ENCODE measurements at regions not wholly inside any gene's neighbourhood (a gene's known extent, or its start where the extent isn't known, plus 50 kb on each side); places are given as distances from the start of the nearest gene placed in this dataset.

DNA sequence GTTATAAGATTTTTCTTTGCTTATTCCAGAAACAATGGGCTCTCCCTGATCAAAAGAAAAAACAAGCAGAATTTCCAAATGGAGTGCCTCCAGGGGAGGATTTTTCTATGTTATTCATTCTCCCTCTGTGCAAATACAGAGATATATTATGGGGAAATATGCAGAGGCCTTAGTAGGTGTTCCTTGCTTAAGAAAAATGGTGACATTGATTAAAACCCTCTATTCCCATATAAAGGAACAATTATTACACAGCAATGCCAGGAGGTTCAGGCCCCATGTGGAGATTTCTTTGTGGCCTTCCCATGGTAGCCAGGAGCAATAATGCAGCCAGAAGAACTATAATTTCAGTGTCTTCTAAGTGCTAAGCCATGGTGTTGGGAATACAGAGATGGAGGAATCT is 255.9 kb upstream of the CXCR4 start:
- no peak for DNase-seq (ENCODE audit: low read depth)

DNA sequence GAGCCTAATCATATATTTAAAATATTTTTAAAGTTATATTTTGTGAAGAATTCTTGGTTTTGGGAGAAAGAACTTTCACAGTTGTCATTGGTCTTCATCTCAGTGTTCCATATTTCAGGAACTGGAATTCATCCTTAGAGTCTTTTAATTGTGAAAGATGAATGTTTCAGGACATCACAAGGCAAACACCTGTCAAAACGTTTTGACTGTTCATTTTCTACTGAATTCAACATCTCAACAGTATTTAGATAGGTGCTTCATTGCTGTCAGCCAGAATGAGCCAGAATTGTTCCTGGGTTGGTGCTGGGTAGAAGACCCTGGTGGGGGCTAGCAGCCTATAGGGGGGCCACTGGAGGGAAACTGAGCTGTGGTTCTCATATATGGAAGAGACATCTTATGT is 255.1 kb upstream of the CXCR4 start:
- DNase-seq (ENCODE audit: low read depth): no peak

DNA sequence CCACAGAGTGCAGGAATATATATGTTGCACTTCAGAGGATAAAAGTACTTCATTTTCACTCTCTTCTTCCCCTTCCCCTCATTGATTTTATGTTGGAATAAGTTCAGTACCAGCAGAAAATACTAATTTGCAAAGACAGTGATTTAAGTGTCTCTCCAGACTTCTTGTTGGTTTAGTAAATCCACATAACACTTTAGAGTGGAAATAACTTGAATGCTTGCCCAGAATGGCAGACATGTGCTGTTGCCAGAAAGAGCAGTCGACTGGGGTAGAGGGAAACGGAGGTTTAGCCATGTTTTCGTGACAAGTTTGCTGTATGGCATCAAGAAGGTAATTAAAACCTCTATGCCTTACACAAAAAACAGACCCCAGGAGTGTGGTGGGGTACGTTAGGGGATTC is 246.0 kb upstream of the CXCR4 start:
- DNase-seq (ENCODE audit: low read depth): no peak

DNA sequence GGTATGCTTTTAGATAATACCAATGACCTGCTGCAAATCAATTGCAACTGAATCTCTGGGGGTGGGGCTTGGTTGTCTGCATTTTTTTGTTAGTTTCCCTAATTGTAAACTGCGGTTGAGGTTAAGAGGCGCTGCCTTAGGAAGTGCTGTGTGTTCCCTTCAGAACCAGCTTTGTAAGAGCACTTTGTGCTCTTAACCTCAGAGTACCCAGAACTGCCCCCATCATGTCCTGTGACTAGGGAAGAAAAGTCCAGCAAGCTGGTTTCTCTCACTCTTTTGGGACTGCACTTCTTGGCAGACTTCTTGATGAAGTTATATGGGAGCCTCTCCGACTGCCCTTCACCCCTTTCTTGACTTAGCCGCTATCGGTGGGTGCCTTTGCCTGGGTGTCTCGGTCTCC is 245.5 kb upstream of the CXCR4 start:
- DNase-seq (ENCODE audit: low read depth): no peak

DNA sequence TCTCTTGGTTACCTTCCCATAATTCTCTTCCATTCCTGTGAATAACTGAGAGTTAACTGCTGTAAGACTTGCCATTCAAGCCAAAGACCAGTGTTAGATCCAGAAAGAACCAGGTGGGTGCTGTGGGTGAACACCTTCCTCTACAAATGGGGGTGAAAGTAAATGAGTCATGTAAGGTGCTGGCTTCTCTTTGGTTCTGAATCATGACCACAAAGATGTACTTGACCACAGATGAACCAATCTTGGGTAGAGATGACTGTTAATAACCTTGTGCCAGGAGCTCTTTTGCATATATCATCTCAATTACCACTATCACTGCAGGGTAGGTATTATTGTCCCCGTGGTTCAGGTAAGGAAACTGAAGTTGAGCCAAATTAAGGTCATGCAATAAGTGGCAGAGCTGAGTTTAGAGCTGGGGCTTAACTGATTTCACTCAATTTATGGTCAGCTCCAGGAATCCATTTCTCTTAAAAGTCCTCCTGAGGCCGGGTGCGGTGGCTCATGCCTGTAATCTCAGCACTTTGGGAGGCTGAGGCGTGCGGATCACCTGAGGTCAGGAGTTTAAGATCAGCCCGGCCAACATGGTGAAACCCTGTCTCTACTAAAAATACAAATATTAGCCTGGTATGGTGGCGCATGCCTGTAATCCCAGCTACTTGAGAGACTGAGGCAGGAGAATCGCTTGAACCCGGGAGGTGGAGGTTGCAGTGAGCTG is 244.9 kb upstream of the CXCR4 start:
- DNase-seq (ENCODE audit: low read depth): no peak

DNA sequence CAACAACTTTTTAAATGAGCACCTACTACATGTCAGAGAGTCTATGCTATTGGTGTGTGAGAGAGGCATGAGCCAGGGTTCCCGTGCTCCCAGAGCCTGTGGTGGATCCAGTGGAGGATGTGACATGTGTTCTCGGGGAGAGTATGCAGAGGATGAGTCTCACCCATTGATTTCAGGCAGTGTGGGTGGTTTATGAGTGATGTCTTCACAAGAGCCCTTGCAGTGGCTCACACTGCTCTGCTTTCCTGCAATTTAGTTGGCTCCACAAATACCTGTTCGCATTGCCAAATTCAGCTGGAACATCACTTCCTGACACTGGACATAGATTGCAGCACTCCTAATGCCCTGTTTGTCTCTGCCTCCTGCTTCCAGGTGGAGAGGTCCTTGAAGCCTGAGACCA is 243.6 kb upstream of the CXCR4 start:
- no peak for DNase-seq (ENCODE audit: low read depth)

DNA sequence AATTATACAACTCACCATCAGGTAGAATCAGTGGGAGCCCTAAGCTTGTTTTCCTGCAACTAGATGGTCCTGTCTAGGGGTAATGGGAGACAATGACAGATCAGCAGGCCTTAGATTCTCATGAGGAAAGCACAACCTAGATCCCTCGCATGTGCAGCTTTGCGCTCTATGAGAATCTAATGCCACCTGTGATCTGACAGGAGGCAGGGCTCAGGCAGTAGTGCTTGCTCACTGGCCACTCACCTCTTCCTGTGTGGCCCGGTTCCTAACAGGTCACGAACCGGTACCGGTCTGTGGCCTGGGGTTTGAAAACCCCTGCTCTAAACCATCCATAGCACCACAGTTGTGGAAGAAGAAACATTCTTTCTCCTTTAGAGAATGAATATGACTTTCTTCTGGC is 242.8 kb upstream of the CXCR4 start:
- DNase-seq (ENCODE audit: low read depth): no peak

DNA sequence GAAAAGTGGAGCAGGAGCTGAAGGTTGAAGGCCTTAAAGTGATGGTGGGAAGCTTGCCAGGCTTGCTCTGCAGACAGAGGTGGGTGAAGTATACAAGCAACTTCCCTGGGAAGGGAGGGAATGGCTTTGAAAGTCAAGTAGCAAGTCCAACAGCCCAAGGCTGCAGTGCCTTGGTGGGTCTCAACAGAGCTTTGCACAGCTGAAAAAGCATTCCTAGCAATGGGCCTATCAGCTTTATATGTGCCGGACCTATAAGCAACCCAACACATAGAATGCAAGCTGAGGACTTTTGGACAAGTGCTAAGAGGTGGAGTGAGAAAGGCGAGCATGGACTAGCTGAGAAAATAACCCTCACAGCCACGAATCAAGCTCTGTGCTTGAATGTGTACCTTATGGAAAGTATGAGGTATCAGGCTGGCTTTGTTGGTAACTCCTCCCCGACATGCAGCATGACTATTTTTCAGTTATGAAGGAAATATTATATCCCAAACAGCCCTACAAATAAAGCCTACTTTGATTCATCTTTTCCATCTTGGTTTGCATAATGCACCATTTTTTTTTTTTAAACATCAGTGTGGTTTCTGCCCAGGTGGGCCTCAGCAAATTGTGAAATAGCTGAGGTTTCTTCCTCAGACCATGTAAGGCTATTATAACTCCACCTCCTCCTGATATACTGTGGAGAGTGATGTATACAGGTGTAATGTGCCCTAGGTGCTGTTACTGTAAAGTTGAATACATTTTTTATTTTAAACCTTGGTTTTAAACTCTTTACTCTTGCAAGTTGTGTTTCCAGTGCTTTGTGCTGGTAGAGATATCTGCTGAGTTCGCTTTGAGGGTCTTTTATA is 241.4 kb upstream of the CXCR4 start:
- no peak for DNase-seq (ENCODE audit: low read depth)

DNA sequence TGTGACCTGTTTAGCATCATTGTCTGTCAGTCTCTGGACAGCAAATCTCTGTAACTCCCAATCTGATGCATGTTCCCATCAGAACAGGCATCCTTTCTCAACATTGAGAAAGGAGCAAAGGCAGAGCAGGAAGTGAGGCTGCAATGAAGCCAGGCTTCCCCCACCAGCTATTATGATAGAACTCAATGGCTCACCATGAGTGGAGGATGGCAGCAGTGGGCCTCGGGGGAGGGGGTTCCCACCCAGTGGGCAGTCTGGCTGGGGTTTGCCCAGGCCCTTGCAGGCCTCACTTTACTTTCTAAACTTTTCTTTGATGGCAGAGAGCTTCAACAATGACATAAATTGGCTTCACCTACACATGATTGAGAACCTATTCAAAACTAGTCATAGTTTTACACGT is 240.6 kb upstream of the CXCR4 start:
- DNase-seq (ENCODE audit: low read depth): no peak

DNA sequence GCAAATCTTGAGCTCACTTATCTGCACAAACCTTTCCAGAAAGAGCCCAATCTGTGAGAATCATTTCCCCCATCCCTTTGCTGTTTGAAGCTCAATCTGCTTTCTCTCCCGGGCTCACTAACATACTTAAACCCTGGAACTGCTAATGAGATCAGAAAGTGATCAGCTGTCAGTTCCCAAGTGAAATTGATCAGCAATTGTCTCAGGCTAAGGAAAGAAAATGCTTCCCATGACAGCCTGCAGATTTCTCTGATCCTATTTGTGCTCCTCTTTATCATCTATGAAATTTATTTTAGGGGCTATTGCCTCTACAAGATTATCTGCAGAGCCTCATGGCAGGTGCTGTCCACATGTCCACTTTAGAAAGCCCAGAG is 239.0 kb upstream of the CXCR4 start:
- no peak for DNase-seq (ENCODE audit: low read depth)

DNA sequence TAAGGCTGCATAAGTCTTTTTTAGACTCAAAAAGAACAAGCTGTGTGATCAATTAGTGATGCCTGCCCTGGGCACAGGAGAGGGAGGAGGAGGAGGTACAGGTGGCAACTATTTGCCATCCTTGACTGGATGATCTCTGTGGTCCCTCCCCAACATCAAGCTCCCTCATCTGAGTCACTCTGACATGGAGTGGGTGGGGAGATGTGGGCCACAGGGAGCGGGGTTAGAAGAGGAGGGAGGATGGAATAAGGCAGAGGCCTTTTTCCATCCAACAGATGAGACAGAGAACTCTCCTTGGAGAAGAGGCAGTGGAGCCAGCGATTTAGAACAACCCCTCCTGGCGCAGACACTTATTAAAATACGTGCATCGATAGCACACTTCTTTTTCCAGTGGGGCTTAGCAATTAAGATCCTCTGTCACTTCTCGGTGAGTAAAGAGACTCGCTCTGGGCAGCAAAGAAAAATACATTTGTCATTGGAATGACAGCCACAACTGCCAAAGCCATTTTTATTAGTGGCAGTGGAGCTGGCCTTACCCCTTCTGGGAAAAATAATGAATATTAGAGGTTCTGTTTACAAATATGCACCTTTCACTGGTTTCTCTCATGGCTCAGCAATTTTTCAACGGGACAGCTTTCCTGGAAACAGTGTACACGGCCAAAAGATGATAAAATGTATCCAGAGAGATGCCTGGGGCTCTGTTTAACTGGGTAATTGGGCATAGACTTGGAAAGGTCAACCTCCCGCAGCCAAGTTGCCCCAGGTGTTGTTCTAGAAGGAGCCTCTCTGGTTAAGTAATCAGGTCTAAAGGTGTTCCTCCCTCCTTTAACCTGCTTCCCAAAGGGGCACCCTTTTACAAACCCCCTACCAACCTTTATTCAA is 238.4 kb upstream of the CXCR4 start:
- DNase-seq (ENCODE audit: low read depth): no peak

DNA sequence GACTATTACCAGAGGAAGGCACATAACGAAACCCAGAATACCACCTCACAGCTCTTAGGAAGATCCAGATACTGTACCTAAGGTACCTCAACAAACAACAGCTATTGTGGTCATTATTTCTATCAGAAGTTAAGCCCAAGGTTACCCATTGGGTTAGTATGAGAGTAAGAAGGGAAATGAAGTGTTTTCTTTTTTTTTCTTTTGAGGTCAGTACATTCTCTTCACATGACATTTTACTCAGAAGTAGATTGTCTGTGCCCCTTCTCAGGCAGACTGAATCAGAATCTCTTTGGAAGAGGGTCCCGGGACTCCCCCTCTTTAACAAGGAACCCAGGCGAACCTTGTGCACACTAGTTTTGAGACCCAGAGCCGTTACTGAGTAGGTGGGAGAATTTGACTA is 233.7 kb upstream of the CXCR4 start:
- DNase-seq (ENCODE audit: low read depth): no peak

DNA sequence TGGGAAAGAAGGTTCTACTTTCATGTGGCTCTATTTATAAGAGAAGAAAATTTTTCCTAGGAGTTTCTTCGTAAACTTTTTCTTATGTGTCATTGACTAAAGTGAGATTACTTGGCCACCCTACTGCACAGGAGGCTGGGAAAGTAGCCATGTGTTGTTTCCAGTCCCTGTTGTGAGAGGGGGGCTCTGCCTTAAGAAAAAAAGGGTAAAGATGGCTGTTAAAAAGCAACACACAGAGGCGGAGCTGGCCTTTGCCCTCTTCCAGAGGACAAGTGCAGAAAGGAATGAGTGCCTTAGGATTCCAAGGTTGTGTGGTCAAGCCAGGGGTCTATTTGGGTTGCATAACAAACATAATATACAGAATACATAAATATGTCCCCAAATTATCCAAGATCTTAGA is 230.0 kb upstream of the CXCR4 start:
- DNase-seq (ENCODE audit: low read depth): no peak

DNA sequence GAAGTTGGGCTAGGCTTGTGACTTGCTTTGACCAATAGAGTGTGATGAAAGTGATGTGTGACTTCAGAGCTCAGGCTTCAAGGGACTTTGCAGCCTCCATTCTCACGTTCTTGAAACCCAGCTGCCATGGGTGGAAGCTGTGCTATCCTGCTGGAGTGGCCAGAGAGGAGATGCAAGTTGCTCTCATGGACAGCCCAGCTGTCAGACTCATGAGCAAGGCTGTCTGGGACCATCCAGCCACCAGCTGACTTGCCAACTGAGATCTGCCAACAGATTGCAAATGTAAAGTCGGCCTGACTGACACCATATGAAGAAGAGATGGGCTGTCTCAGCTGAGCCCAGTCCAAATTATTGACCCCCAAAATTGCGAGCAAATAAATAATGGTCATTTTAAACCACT is 226.4 kb upstream of the CXCR4 start:
- no peak for DNase-seq (ENCODE audit: low read depth)

DNA sequence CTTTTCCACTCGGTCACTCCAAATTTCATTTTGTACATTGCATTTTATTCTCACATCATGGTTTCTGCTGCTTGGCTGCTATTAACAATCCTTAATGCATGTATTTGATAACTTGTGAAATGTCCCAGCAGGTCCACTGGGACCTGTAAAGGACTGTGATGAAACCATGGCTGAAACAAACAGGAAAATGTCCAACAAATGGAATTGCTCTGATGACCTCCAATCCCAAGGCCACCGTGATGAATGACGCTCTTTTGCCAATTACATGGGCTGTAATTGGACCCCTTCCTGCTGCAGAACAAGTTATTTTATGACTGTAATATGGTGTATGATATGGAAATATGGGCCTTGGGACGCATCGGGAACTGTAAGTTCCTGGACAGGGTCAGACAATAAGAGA is 224.2 kb upstream of the CXCR4 start:
- no peak for DNase-seq (ENCODE audit: low read depth)

DNA sequence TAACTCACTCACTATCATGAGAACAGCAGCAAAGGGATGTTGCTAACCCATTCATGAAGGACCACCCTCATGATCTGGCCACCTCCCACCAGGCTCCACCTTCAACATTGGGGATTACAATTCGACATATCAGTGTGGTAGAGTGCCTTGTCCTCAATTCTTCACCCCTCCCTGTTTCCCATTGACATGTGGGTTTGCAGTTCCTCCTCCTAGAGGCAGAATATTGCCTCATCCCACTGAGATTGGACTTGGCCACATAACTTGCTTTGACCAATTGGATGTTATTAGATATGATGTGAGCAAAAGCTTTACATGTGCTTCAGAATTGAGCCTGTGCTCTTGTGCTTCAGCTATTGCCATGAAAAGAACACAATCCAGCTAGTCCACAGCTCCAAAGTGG is 217.0 kb upstream of the CXCR4 start:
- DNase-seq (ENCODE audit: low read depth): no peak

DNA sequence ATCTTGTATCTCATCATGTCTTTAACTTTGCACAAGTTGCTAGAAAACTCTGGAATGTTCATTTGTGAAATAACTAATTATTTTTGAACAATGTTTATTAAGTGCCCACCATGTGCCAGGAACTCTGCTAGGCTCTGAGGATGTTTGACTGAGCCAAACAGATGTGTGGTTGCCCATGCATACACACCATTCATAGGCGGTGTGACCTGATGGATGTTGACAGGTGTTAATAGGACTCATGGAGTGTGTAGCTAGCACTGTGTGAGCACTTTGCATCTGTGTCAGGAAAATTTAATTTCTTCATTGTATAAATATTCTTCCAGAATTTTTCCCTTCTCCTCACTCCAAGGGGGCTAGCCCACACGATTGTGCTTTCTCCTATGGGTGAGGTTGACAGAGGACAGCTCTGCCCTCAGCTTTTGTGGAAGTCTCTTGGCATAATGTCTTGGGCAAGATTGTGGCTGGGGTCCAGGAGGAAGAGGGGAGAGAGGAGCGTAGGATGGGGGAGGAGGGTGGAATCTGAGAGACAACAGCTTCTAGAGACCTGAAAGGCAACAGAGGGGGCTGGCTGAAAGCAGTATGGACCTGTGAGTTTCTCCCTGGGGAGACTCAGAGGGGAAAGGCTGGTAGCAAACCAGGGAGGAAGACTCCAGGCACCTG is 214.6 kb upstream of the CXCR4 start:
- DNase-seq (ENCODE audit: low read depth): no peak

DNA sequence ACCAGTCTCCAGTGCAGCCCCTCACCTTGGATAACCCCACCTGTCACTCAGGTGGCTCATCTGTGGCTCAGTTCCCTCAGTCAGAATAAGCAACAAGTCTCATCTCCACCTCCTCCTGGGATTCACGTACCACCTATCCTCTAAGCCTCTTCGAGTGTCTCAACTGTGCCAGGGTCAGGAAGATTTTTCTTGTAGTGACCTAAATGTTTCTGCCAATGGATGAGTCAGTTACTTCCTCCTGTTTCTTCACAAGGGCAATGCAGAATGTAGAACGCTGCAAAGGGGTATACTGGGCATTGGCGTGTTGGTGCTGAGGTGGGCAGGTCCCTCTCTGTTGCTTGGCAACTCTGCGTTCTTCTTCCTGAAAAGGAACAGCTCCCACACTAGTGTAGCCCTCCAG is 213.3 kb upstream of the CXCR4 start:
- DNase-seq (ENCODE audit: low read depth): no peak

DNA sequence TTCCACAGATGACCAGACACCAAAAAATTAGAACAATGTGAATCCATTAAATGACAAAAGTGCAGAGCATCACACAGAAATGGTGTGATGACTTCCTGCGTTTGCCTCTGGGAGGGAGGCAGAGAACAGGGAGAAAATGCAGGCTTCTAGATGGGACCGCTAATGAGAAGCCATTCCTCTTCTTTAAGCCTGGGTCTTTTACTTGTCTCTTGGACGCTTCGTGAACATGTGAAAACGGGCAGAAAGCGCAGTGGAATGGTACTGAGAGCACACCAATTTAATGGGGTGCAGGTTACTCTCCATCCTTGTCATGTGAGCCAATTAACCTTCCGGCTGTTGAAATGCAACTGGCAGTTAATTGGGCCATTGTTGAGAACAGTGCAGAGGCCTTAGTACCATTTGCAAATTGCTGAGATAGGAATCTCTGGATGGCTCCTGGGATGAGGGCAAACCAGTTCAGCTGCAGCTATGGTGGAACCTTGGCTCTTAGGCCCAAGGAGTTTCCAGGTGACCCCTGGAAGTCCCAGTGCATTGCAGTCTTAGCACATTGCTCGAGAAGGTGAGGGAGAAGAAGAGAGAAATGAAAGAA is 210.4 kb upstream of the CXCR4 start:
- DNase-seq (ENCODE audit: low read depth): no peak

DNA sequence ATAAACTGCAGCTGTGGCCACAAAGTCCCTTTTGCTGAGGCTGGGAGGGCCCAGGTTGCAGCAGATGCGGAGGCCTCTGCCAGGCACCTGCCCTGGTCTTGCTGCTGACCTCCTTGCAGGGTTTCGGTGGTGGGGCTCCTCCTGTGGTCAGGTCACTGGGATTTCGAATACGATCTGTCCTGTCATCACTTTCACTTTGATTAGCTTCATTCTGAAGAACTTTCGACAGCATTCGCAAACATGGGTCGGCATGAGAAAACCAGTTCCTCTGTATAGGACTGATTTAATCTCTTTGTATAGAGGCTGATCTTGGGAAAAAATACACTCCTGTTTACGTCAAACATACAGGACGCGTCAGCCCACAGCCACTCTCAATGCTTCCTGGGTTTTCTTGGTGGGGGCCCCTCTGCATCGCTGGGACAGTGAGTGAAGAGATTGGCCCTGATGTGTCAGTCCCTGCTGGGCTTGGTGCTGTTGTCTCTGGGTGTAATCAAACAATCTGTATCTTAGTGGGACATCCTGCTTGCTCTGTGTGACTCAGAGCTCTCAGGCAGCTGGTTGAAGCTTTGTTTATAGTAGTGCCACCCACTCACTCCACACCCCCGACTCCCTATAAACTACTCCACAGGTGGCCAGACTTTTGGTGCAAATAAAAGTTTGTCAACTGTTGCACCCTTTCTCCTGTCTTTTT is 209.4 kb upstream of the CXCR4 start:
- DNase-seq (ENCODE audit: low read depth): peak; percentile 77

DNA sequence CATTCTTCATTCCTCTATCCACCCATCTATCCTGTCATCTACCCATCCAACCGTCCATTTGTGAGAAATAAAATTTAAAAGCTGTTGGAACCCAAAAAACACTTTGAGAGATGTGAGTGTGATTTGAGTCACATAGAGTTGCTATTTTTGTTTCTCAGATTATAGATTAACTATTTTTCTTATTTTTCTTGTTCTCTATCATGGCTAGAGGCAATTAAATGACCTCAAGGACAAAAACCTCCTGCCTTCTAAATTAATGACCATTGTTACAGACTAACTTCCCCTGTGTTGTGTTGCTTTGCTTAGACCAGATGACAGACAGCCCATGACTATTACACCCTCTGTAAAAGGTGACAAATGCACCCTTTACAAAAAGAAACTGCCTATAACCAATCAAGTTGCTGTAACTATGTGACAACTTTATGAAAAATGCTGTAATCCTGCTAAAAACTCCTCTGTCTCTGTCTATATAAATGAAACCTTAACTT is 207.9 kb upstream of the CXCR4 start:
- no peak for DNase-seq (ENCODE audit: low read depth)
